ENCODE measurements at regions not wholly inside any gene's neighbourhood (a gene's known extent, or its start where the extent isn't known, plus 50 kb on each side); places are given as distances from the start of the nearest gene placed in this dataset.

DNA sequence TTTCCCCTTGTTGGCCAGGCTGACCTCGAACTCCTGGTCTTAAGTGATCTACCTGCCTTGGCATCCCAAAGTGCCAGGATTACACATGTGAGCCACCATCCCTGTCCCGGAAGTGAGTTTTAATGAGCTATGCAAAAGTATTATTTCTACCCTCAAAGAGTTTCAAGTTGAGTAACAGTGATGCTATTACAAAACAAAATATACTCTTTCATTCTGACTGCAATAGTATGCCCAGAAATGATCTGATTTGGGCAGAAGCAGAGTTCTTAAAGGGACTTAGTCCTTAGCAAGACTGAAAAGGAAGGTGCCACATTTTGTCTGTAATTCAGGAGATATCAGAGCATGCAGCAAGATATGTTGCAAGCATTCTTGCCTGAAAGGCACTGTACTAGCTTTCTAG is 375.4 kb downstream of the NUF2 start:
- WGBS, 2 donors, result 44 to 49% methylated on average over 2 of the region's 2 CpGs
- no peak for ATAC-seq
- Histone ChIP-seq H3K27ac (no peak overlapping the region), H3K4me3 (no peak overlapping the region), H3K36me3 (no peaks in the 10 kb centered on the region), H3K9me3 (no peaks in the 10 kb centered on the region), H3K27me3 (no peaks in the 10 kb centered on the region), H3K4me1 (no peaks in the 10 kb centered on the region)
- no peak for DNase-seq
- FAIRE-seq, result no peak
- intact Hi-C loops (cut with DNase I), result no loop called here
- TF ChIP-seq, protein P1, sequence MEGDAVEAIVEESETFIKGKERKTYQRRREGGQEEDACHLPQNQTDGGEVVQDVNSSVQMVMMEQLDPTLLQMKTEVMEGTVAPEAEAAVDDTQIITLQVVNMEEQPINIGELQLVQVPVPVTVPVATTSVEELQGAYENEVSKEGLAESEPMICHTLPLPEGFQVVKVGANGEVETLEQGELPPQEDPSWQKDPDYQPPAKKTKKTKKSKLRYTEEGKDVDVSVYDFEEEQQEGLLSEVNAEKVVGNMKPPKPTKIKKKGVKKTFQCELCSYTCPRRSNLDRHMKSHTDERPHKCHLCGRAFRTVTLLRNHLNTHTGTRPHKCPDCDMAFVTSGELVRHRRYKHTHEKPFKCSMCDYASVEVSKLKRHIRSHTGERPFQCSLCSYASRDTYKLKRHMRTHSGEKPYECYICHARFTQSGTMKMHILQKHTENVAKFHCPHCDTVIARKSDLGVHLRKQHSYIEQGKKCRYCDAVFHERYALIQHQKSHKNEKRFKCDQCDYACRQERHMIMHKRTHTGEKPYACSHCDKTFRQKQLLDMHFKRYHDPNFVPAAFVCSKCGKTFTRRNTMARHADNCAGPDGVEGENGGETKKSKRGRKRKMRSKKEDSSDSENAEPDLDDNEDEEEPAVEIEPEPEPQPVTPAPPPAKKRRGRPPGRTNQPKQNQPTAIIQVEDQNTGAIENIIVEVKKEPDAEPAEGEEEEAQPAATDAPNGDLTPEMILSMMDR (IDR thresholded peaks at IDR 0.05), result no peak

- TF ChIP-seq, protein P1 (IDR thresholded peaks at IDR 0.05), result no peak
- no peaks in the 10 kb centered on the region for H3K4me1 ChIP-seq
- DNase-seq (no peak), FAIRE-seq (no peak), ATAC-seq (no peak)
- intact Hi-C loops (cut with DNase I), result no loop called here
- H3K27ac ChIP-seq, result no peak overlapping the region
- H3K4me3 ChIP-seq, result no peak overlapping the region
- 58 to 76% methylated on average over 1 of the region's 1 CpG for WGBS, 2 donors
- H3K27me3 ChIP-seq, result no peaks in the 10 kb centered on the region
- no peaks in the 10 kb centered on the region for H3K9me3 ChIP-seq
- no peaks in the 10 kb centered on the region for H3K36me3 ChIP-seq
Measured at GRCh38 chr1:163701783-163702374, 380.1 kb downstream of the NUF2 start.

GRCh38 chr1:163703794-163704193 is 382.0 kb downstream of the NUF2 start:
- DNase-seq (no peak), ATAC-seq (no peak), FAIRE-seq (no peak)
- WGBS, 2 donors, result 62 to 64% methylated on average over 1 of the region's 1 CpG
- H3K27me3 ChIP-seq, result no peaks in the 10 kb centered on the region
- H3K4me3 ChIP-seq, result no peak overlapping the region
- intact Hi-C loops (cut with DNase I), result no loop called here
- no peak overlapping the region for H3K27ac ChIP-seq
- no peaks in the 10 kb centered on the region for H3K9me3 ChIP-seq
- TF ChIP-seq, protein P1 (IDR thresholded peaks at IDR 0.05), result no peak
- H3K4me1 ChIP-seq, result no peaks in the 10 kb centered on the region
- no peaks in the 10 kb centered on the region for H3K36me3 ChIP-seq

DNA sequence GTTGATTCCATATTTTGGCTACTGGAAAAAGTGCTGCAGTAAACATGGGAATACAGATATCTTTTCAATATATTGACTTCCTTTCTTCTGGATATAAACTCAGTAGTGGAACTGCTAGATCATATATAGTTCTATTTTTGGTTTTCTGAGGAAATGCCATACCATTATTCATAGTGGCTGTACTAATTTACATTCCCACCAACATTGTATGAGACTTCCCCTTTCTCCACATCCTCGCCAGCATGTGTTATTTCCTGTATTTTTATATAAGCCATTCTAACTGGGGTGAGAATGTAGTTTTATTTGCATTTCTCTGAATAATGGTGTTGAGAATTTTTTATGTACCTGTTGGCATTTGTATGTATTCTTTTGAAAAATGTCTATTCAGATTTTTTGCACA is 385.2 kb downstream of the NUF2 start:
- ATAC-seq (no peak), DNase-seq (no peak), FAIRE-seq (no peak)
- Histone ChIP-seq H3K36me3 (no peaks in the 10 kb centered on the region), H3K4me3 (no peak overlapping the region), H3K9me3 (no peaks in the 10 kb centered on the region), H3K27ac (no peak overlapping the region), H3K4me1 (no peaks in the 10 kb centered on the region), H3K27me3 (no peaks in the 10 kb centered on the region)
- TF ChIP-seq, protein P1 (IDR thresholded peaks at IDR 0.05), result no peak
- intact Hi-C loops (cut with DNase I), result no loop called here
- WGBS, 2 donors, result 56 to 80% methylated on average over 1 of the region's 1 CpG

DNA sequence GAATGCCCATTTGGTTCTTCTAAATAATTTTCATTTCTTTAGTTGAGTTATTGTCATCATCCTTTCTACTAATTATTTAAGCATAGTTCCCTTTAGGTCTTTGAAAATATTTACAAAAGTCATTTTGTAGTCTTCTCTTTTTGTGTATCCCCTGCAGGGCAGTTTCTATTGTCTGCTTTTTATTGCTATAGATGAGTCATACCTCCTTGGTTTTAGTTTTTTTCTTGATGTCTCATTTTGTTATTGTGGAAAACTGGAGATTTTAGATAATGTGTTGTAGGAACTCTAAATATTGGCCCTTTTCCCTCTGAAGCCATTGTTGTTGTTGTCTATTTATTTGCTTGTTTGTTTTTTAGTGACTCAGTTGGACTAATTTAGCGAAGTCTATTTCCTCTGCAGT is 387.9 kb downstream of the NUF2 start:
- no peaks in the 10 kb centered on the region for H3K36me3 ChIP-seq
- no peaks in the 10 kb centered on the region for H3K27me3 ChIP-seq
- WGBS, 2 donors, result 69 to 74% methylated on average over 1 of the region's 1 CpG
- no peak for ATAC-seq
- no peak overlapping the region for H3K4me3 ChIP-seq
- H3K4me1 ChIP-seq, result no peaks in the 10 kb centered on the region
- no peaks in the 10 kb centered on the region for H3K9me3 ChIP-seq
- no peak overlapping the region for H3K27ac ChIP-seq
- FAIRE-seq, result no peak
- DNase-seq, result no peak
- intact Hi-C loops (cut with DNase I), result no loop called here
- TF ChIP-seq, protein P1 (IDR thresholded peaks at IDR 0.05), result no peak
